Endothelial cell of umbilical vein (primary cell): ENCODE measurements at regions not wholly inside any gene's neighbourhood (a gene's known extent, or its start where the extent isn't known, plus 50 kb on each side); places are given as distances from the start of the nearest gene placed in this dataset.
"Not testable (repeated sequence)": the region's sequence is repeated elsewhere in the genome, so short reads cannot be mapped to it uniquely, and the experiment has no call there.

Source experiments
- EZH2 ChIP-seq: IDR thresholded peaks from 2 replicates; pipeline ENCODE4 v1.6.1; 2012; ENCODE audit warnings: borderline replicate concordance, low read depth, mild to moderate bottlenecking, moderate library complexity, low read length, inconsistent platforms; ENCODE audit not compliant: severe bottlenecking
- GATA2 ChIP-seq: IDR thresholded peaks from 2 replicates; pipeline ENCODE4 v1.7.0; 2011; ENCODE audit warnings: low read depth, mild to moderate bottlenecking, moderate library complexity, mixed read lengths, low read length; ENCODE audit not compliant: insufficient read length, insufficient read depth
- JUN ChIP-seq: IDR thresholded peaks from 2 replicates; pipeline ENCODE4 v1.6.1; 2011; ENCODE audit warnings: borderline replicate concordance, low read depth; ENCODE audit not compliant: insufficient read length, insufficient read depth
- POLR2A ChIP-seq: IDR thresholded peaks from 2 replicates; pipeline ENCODE4 v1.6.1; 2012; ENCODE audit warnings: low read depth, mild to moderate bottlenecking, control low read depth, low read length
- POLR2AphosphoS5 ChIP-seq: IDR thresholded peaks from 2 replicates; pipeline ENCODE4 v1.6.1; 2012; ENCODE audit warnings: low read depth, mild to moderate bottlenecking, control low read depth, low read length, moderate library complexity; ENCODE audit not compliant: insufficient read depth
- TF ChIP-seq, protein P1 (sequence below), 2 donors: IDR thresholded peaks; 1 replicate in 1 of 2; 2 replicates in 1 of 2; pipeline ENCODE4 v1.5.1; 2011; ENCODE audit warnings: low read length in 2 of 2, mild to moderate bottlenecking in 2 of 2, moderate library complexity in 2 of 2, control low read depth in 1 of 2, inconsistent platforms in 1 of 2, low read depth in 1 of 2; ENCODE audit not compliant: insufficient read depth in 1 of 2; ENCODE audit errors: extremely low read depth in 1 of 2
- TF ChIP-seq, protein P2 (sequence below): IDR thresholded peaks from 2 replicates; pipeline ENCODE4 v1.6.1; 2011; ENCODE audit not compliant: insufficient read depth, insufficient read length

- TF ChIP-seq JUN, POLR2AphosphoS5, POLR2A, GATA2, EZH2: not testable (repeated sequence)
- TF ChIP-seq, protein P1, sequence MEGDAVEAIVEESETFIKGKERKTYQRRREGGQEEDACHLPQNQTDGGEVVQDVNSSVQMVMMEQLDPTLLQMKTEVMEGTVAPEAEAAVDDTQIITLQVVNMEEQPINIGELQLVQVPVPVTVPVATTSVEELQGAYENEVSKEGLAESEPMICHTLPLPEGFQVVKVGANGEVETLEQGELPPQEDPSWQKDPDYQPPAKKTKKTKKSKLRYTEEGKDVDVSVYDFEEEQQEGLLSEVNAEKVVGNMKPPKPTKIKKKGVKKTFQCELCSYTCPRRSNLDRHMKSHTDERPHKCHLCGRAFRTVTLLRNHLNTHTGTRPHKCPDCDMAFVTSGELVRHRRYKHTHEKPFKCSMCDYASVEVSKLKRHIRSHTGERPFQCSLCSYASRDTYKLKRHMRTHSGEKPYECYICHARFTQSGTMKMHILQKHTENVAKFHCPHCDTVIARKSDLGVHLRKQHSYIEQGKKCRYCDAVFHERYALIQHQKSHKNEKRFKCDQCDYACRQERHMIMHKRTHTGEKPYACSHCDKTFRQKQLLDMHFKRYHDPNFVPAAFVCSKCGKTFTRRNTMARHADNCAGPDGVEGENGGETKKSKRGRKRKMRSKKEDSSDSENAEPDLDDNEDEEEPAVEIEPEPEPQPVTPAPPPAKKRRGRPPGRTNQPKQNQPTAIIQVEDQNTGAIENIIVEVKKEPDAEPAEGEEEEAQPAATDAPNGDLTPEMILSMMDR (IDR thresholded peaks at IDR 0.05; ENCODE audit: extremely low read depth in 1 of 2, insufficient read depth in 1 of 2, low read depth in 1 of 2, low read length in 2 of 2) = not testable (repeated sequence)
- TF ChIP-seq, protein P2, sequence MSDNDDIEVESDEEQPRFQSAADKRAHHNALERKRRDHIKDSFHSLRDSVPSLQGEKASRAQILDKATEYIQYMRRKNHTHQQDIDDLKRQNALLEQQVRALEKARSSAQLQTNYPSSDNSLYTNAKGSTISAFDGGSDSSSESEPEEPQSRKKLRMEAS = not testable (repeated sequence)
These were observed 149.1 kb upstream of the EFCAB3 start for GRCh38 chr17:62231293-62231692.
